ENCODE measurements at regions not wholly inside any gene's neighbourhood (a gene's known extent, or its start where the extent isn't known, plus 50 kb on each side); places are given as distances from the start of the nearest gene placed in this dataset.
"Not testable (repeated sequence)": the region's sequence is repeated elsewhere in the genome, so short reads cannot be mapped to it uniquely, and the experiment has no call there.

DNA sequence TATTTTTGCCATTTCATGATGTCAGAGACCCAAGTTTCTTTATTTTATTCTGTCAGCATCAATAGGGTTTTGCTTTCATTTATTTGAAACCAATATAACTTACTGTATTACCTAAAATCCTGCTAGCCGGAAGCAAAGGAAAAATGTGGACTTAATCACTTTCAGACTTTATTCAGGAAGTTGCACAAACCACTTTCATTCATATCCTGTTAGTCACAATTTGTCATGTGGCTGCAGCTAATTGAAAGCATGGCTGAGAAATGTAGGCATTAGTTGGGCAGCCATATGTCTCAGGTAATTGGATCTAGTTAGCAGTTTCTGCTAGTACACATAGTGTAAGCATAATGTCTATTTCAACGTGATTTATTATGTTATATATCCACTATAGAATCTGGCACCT is 462.3 kb upstream of the SGO1 start:
- H3K4me3 ChIP-seq (ENCODE audit: low read length), result no peak overlapping the region
- TF ChIP-seq, protein P1, sequence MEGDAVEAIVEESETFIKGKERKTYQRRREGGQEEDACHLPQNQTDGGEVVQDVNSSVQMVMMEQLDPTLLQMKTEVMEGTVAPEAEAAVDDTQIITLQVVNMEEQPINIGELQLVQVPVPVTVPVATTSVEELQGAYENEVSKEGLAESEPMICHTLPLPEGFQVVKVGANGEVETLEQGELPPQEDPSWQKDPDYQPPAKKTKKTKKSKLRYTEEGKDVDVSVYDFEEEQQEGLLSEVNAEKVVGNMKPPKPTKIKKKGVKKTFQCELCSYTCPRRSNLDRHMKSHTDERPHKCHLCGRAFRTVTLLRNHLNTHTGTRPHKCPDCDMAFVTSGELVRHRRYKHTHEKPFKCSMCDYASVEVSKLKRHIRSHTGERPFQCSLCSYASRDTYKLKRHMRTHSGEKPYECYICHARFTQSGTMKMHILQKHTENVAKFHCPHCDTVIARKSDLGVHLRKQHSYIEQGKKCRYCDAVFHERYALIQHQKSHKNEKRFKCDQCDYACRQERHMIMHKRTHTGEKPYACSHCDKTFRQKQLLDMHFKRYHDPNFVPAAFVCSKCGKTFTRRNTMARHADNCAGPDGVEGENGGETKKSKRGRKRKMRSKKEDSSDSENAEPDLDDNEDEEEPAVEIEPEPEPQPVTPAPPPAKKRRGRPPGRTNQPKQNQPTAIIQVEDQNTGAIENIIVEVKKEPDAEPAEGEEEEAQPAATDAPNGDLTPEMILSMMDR (conservative IDR thresholded peaks at IDR 0.05; ENCODE audit: low read length), result no peak
- DNase-seq (ENCODE audit: low read depth), result peak; percentile 92

DNA sequence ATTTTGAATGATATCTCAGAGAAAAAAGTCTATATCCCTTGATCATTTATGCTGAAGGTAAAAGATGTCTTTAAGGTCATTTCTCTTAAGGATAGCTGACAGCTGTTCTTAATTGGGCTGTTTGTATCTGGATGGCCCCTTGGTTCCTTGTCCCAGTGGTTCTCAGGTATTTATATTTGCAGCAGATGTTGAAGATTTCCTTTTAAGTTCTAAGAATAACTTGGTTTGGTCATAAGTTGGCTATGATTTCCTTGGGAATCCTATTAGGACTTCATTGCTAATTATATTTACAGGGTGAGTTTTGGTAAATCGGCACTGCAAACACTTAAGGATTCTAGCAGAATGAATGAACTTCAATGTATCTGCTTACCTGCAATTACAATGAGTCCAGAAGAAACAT is 460.4 kb upstream of the SGO1 start:
- TF ChIP-seq, protein P1 (conservative IDR thresholded peaks at IDR 0.05; ENCODE audit: low read length), result no peak
- DNase-seq (ENCODE audit: low read depth), result peak; percentile 38
- H3K4me3 ChIP-seq (ENCODE audit: low read length), result no peak overlapping the region

DNA sequence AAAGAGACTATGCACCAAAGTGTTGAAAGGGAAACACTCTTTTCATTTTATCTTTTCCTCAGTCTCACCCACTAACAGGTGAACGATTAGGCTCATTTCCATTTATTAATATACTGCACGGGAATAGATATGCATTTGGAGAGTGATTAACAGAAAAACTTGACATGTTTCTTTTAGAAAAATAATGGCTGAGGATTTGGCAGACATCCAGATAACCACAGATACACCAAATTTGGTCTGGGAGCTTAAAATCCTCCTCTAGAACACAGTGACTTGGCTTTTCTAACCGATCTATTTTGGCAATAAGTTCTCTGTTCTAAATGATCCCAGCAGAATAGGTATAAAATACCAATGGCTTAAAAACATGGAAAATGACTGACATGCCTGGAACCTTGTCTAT is 459.3 kb upstream of the SGO1 start:
- DNase-seq (ENCODE audit: low read depth), result no peak
- no peak overlapping the region for H3K4me3 ChIP-seq (ENCODE audit: low read length)
- TF ChIP-seq, protein P1 (conservative IDR thresholded peaks at IDR 0.05; ENCODE audit: low read length), result no peak

DNA sequence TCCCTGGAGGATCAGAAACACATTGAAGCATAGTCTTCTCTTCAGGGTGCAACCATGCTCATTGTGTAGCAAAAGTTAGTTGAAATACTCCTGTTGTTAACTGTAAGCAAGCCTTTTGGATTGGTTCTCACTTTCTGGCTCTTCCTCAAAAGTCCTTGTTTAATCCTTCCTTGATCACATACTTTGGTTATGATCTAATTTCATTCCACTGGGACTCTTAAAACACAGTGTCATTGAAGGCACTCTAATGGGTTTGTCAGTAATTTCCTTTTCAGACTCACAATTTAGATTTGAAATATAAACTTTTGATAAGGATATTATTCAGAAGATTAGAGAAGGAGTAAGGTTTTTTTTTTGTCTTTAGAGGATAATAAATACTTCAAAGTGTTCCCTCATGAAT is 451.7 kb upstream of the SGO1 start:
- TF ChIP-seq, protein P1 (conservative IDR thresholded peaks at IDR 0.05; ENCODE audit: low read length), result no peak
- peak; percentile 52 for DNase-seq (ENCODE audit: low read depth)
- no peak overlapping the region for H3K4me3 ChIP-seq (ENCODE audit: low read length)

DNA sequence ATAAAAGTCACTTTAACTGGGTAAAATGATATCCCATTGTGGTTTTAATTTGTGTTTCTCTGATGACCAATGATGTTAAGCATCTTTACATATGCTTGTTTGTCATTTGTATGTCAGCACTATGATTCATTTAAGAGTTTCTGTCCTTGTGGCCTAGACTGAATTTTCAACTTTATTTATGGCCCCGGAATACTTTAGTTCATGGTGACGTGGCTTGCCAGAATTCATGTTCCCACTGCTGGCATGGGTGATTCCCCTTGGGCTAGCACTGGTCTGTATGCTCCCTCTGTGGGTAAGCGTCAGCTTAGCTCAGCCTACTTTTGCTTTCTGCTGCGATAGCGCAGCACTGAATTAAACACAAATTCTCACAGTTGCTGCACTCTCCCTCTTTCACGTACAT is 436.3 kb upstream of the SGO1 start:
- peak overlapping the region; percentile 31 for H3K4me3 ChIP-seq (ENCODE audit: low read length)
- peak; percentile 98 for DNase-seq (ENCODE audit: low read depth)
- TF ChIP-seq, protein P1 (conservative IDR thresholded peaks at IDR 0.05; ENCODE audit: low read length), result peak; percentile 59

DNA sequence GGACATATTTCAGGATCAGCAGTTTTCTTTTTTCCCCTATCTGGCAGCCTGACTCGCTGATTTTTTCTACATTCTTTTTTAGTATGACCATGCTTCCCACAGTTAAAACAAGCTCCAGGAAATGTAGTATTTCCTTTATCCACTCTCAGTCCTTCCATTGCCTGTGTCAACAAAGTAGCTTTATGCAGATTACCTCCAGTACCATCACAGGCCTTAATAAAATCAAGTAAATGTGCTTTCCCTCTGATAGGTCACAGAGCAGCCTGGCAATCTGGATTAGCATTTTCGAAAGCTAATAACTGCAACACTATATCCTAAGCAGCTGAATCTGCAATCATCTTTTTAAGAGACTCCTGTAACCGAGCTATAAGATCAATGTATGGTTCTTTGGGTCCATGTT is 432.6 kb upstream of the SGO1 start:
- not testable (repeated sequence) for H3K4me3 ChIP-seq (ENCODE audit: low read length); DNase-seq (ENCODE audit: low read depth)

DNA sequence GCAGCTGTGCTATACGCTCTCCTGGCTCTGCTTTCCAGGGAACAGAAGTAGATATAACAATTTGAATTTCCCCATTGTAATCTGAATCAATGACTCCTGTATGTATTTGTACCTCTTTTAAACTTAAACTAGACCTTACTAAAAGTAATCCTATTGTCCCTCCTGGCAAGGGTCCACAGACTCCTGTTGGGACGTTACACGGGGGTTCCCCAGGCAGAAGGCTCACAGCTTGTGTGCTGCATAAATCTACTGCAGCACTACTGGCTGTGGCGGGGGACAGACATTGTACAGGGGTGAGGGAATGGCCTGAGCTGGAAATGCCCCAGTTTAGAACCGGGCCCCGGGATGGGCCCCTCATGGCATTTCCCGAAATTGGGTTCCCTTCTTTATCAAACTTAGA is 432.2 kb upstream of the SGO1 start:
- DNase-seq (ENCODE audit: low read depth); H3K4me3 ChIP-seq (ENCODE audit: low read length): not testable (repeated sequence)

DNA sequence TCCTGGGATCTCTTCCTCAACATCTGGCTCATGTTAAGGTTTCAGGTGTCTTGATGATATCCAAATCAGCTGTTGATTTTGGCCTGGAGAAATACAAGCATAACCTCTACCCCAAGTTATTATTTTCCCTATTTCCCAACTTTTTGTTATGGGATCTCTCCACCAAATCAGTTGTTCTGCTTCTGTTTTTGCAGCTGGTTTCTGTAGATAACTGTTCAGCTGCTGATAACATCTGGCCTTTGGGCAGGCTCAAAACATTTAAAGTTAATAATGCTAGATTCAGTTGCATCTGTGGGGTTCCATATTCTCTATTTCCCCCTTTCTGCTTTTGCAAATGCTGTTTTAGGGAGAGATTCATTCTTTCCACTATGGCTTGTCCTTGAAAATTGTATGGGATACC is 430.0 kb upstream of the SGO1 start:
- DNase-seq (ENCODE audit: low read depth); H3K4me3 ChIP-seq (ENCODE audit: low read length): not testable (repeated sequence)

DNA sequence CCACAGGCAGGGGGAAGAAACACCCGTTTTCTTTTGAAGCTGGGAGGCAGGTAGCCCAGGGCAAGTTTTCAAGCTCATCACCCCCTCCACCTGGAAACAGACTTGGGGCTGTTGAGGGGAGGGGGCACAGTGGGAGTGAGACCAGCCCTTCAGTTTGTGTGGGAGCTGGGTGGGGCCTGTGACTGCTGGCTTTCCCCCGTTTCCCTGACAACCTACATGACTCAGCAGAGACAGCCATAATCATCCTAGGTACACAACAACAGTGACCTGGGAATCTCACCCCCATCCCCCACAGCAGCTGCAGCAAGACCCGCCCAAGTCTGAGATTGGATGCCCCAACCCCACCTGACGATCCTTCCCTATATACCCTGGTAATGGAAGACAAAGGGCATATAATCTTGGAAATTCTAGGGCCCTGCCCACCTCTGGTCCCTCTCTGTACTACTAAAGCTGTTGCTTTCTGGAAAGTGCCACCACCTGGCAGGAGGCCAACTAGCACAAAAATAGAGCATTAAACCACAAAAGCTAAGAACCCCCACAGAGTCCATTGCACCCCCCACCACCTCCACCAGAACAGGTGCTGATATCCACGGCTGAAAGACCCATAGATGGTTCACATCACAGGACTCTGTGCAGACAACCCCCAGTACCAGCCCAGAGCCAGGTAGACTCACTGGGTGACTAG is 422.2 kb upstream of the SGO1 start:
- no peak for DNase-seq (ENCODE audit: low read depth)
- TF ChIP-seq, protein P1 (conservative IDR thresholded peaks at IDR 0.05; ENCODE audit: low read length), result no peak
- H3K4me3 ChIP-seq (ENCODE audit: low read length), result no peak overlapping the region

Measured in AG10803 (cell line).